HUES64 (cell line): ENCODE measurements at regions not wholly inside any gene's neighbourhood (a gene's known extent, or its start where the extent isn't known, plus 50 kb on each side); places are given as distances from the start of the nearest gene placed in this dataset.

Experiments used
- H3K27ac ChIP-seq: 2 replicates; pipeline ENCODE4 v1.7.0; 2013; ENCODE audit warnings: low read depth, low read length, inconsistent platforms
- H3K27me3 ChIP-seq: 2 replicates; pipeline ENCODE4 v1.6.1; 2013; ENCODE audit warnings: mild to moderate bottlenecking, low read length; ENCODE audit not compliant: insufficient read depth
- H3K36me3 ChIP-seq: 2 replicates; pipeline ENCODE4 v1.6.1; 2013; ENCODE audit warnings: mild to moderate bottlenecking, low read length; ENCODE audit not compliant: insufficient read depth
- H3K4me1 ChIP-seq: 2 replicates; pipeline ENCODE4 v1.6.1; 2013; ENCODE audit warnings: mild to moderate bottlenecking, low read length, moderate library complexity; ENCODE audit not compliant: insufficient read depth
- H3K4me3 ChIP-seq: 2 replicates; pipeline ENCODE4 v1.5.1; 2013; ENCODE audit warnings: mild to moderate bottlenecking, low read length, moderate library complexity
- H3K9ac ChIP-seq: 2 replicates; pipeline ENCODE4 v1.6.1; 2013; ENCODE audit warnings: mild to moderate bottlenecking, low read depth, low read length
- H3K9me3 ChIP-seq: 2 replicates; pipeline ENCODE4 v1.6.1; 2013; ENCODE audit warnings: low read depth, low read length; ENCODE audit not compliant: insufficient read depth
- WGBS: fragments of 150-250, 120-280 bp; methylation state at CpG from one replicate; pipeline ENCODE4 v1.1.7; 2013; ENCODE audit warnings: missing lambda C conversion rate; 5-methylcytosine and 5-hydroxymethylcytosine counted together

GRCh38 chr2:8403876-8404275 lies 278.0 kb upstream of the ID2 start:
- no peak overlapping the region for H3K27ac ChIP-seq
- H3K27me3 ChIP-seq: no peaks in the 10 kb centered on the region
- no peaks in the 10 kb centered on the region for H3K36me3 ChIP-seq
- WGBS: 93% methylated on average over 6 of the region's 6 CpGs
- H3K4me1 ChIP-seq: no peaks in the 10 kb centered on the region
- no peak overlapping the region for H3K4me3 ChIP-seq
- H3K9me3 ChIP-seq: no peaks in the 10 kb centered on the region
- no peak overlapping the region for H3K9ac ChIP-seq

- WGBS: 95% methylated on average over 3 of the region's 3 CpGs
These were observed 276.5 kb upstream of the ID2 start for GRCh38 chr2:8405334-8405733.

GRCh38 chr2:8406271-8406670 lies 275.6 kb upstream of the ID2 start:
- no peak overlapping the region for H3K27ac ChIP-seq
- H3K27me3 ChIP-seq: no peaks in the 10 kb centered on the region
- H3K9ac ChIP-seq: no peak overlapping the region
- no peaks in the 10 kb centered on the region for H3K9me3 ChIP-seq
- H3K4me3 ChIP-seq: no peak overlapping the region
- no peaks in the 10 kb centered on the region for H3K4me1 ChIP-seq
- no peaks in the 10 kb centered on the region for H3K36me3 ChIP-seq
- 90% methylated on average over 7 of the region's 7 CpGs for WGBS

More at GRCh38 chr2:8405334-8405733, 276.5 kb upstream of the ID2 start:
- no peak overlapping the region for H3K27ac ChIP-seq
- H3K36me3 ChIP-seq: no peaks in the 10 kb centered on the region
- no peaks in the 10 kb centered on the region for H3K4me1 ChIP-seq
- no peak overlapping the region for H3K4me3 ChIP-seq
- no peak overlapping the region for H3K9ac ChIP-seq
- H3K9me3 ChIP-seq: no peaks in the 10 kb centered on the region
- no peaks in the 10 kb centered on the region for H3K27me3 ChIP-seq

GRCh38 chr2:8407332-8407731 lies 274.5 kb upstream of the ID2 start:
- H3K27me3 ChIP-seq: no peaks in the 10 kb centered on the region
- 96% methylated on average over 3 of the region's 3 CpGs for WGBS
- no peaks in the 10 kb centered on the region for H3K36me3 ChIP-seq
- no peak overlapping the region for H3K4me3 ChIP-seq
- no peak overlapping the region for H3K9ac ChIP-seq
- no peaks in the 10 kb centered on the region for H3K4me1 ChIP-seq
- no peaks in the 10 kb centered on the region for H3K9me3 ChIP-seq
- no peak overlapping the region for H3K27ac ChIP-seq

- H3K9ac ChIP-seq: no peak overlapping the region
- WGBS: 98% methylated on average over 8 of the region's 8 CpGs
- no peaks in the 10 kb centered on the region for H3K27me3 ChIP-seq
- H3K9me3 ChIP-seq: no peaks in the 10 kb centered on the region
- no peaks in the 10 kb centered on the region for H3K36me3 ChIP-seq
- H3K4me1 ChIP-seq: no peaks in the 10 kb centered on the region
- H3K4me3 ChIP-seq: no peak overlapping the region
- H3K27ac ChIP-seq: no peak overlapping the region
These were observed 273.0 kb upstream of the ID2 start for GRCh38 chr2:8408560-8409460.

- H3K4me1 ChIP-seq: no peaks in the 10 kb centered on the region
- H3K4me3 ChIP-seq: no peak overlapping the region
- WGBS: 98% methylated on average over 5 of the region's 5 CpGs
- H3K9ac ChIP-seq: no peak overlapping the region
- H3K36me3 ChIP-seq: no peaks in the 10 kb centered on the region
- H3K27me3 ChIP-seq: no peaks in the 10 kb centered on the region
- H3K9me3 ChIP-seq: no peaks in the 10 kb centered on the region
- no peak overlapping the region for H3K27ac ChIP-seq
These were observed 272.2 kb upstream of the ID2 start for GRCh38 chr2:8409461-8410260.

GRCh38 chr2:8412082-8412481 lies 269.8 kb upstream of the ID2 start:
- Histone ChIP-seq H3K36me3 (no peaks in the 10 kb centered on the region), H3K9ac (no peak overlapping the region), H3K4me1 (no peaks in the 10 kb centered on the region), H3K27me3 (no peaks in the 10 kb centered on the region), H3K4me3 (no peak overlapping the region), H3K9me3 (no peaks in the 10 kb centered on the region), H3K27ac (no peak overlapping the region)
- 94% methylated on average over 9 of the region's 9 CpGs for WGBS

- Histone ChIP-seq H3K27ac (no peak overlapping the region), H3K27me3 (no peaks in the 10 kb centered on the region), H3K4me3 (no peak overlapping the region), H3K9ac (no peak overlapping the region), H3K36me3 (no peaks in the 10 kb centered on the region), H3K9me3 (no peaks in the 10 kb centered on the region), H3K4me1 (no peaks in the 10 kb centered on the region)
- 85% methylated on average over 4 of the region's 4 CpGs for WGBS
These were observed 269.3 kb upstream of the ID2 start for GRCh38 chr2:8412586-8412985.

- Histone ChIP-seq H3K4me1 (no peaks in the 10 kb centered on the region), H3K27me3 (no peaks in the 10 kb centered on the region), H3K27ac (no peak overlapping the region), H3K9me3 (no peaks in the 10 kb centered on the region), H3K9ac (no peak overlapping the region), H3K36me3 (no peaks in the 10 kb centered on the region), H3K4me3 (no peak overlapping the region)
- 97% methylated on average over 6 of the region's 6 CpGs for WGBS
These were observed 268.2 kb upstream of the ID2 start for GRCh38 chr2:8413589-8414135.

GRCh38 chr2:8414946-8415879 lies 266.6 kb upstream of the ID2 start:
- WGBS: 94% methylated on average over 13 of the region's 13 CpGs

More at GRCh38 chr2:8414946-8415879, 266.6 kb upstream of the ID2 start:
- no peak overlapping the region for H3K4me3 ChIP-seq
- no peaks in the 10 kb centered on the region for H3K4me1 ChIP-seq
- H3K9ac ChIP-seq: no peak overlapping the region
- H3K36me3 ChIP-seq: no peaks in the 10 kb centered on the region
- H3K27ac ChIP-seq: no peak overlapping the region
- no peaks in the 10 kb centered on the region for H3K9me3 ChIP-seq
- no peaks in the 10 kb centered on the region for H3K27me3 ChIP-seq
